ENCODE measurements at regions not wholly inside any gene's neighbourhood (a gene's known extent, or its start where the extent isn't known, plus 50 kb on each side); places are given as distances from the start of the nearest gene placed in this dataset.
"Not testable (repeated sequence)": the region's sequence is repeated elsewhere in the genome, so short reads cannot be mapped to it uniquely, and the experiment has no call there.

DNA sequence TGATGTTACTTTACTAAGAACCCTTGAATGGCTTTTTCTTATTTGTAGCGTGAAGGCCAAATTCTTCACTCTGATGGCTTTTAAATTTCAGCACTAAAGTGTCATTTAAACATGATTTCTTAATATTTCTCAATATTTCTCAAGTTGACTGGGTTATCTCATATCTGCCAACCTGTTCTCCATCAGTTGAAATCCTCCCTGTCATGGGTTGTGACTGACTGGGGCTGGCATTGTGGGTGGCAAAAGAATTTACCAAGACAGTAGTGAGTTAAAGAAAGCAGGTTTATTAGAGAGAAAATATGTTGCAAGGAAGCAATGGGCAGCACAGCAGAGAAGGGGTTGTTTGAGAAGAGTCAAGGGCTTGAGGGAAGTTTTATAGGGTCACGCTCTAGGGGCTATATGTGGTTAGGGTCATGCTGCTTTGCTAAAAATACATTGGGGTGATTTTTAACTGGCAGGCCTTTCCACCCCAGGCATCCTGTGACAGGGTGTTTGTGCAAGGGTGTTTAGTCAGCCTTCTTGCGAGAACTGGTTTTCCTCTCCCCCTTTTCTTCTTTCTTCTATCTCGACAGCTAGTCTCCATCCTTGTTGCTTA lies 232.8 kb upstream of the SEL1L start:
- no peak for DNase-seq
- no peaks in the 10 kb centered on the region for H3K4me1 ChIP-seq
- intact Hi-C loops (cut with DNase I): no loop called here
- no peaks in the 10 kb centered on the region for H3K27me3 ChIP-seq
- no peaks in the 10 kb centered on the region for H3K36me3 ChIP-seq
- H3K9ac ChIP-seq (ENCODE audit: low read depth in 2 of 2, low read length in 2 of 2): no peak overlapping the region
- H3K9me3 ChIP-seq: no peaks in the 10 kb centered on the region
- TF ChIP-seq, protein P1, sequence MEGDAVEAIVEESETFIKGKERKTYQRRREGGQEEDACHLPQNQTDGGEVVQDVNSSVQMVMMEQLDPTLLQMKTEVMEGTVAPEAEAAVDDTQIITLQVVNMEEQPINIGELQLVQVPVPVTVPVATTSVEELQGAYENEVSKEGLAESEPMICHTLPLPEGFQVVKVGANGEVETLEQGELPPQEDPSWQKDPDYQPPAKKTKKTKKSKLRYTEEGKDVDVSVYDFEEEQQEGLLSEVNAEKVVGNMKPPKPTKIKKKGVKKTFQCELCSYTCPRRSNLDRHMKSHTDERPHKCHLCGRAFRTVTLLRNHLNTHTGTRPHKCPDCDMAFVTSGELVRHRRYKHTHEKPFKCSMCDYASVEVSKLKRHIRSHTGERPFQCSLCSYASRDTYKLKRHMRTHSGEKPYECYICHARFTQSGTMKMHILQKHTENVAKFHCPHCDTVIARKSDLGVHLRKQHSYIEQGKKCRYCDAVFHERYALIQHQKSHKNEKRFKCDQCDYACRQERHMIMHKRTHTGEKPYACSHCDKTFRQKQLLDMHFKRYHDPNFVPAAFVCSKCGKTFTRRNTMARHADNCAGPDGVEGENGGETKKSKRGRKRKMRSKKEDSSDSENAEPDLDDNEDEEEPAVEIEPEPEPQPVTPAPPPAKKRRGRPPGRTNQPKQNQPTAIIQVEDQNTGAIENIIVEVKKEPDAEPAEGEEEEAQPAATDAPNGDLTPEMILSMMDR (IDR thresholded peaks at IDR 0.05): no peak
- H3K27ac ChIP-seq: no peak overlapping the region
- H3K4me3 ChIP-seq: no peak overlapping the region

DNA sequence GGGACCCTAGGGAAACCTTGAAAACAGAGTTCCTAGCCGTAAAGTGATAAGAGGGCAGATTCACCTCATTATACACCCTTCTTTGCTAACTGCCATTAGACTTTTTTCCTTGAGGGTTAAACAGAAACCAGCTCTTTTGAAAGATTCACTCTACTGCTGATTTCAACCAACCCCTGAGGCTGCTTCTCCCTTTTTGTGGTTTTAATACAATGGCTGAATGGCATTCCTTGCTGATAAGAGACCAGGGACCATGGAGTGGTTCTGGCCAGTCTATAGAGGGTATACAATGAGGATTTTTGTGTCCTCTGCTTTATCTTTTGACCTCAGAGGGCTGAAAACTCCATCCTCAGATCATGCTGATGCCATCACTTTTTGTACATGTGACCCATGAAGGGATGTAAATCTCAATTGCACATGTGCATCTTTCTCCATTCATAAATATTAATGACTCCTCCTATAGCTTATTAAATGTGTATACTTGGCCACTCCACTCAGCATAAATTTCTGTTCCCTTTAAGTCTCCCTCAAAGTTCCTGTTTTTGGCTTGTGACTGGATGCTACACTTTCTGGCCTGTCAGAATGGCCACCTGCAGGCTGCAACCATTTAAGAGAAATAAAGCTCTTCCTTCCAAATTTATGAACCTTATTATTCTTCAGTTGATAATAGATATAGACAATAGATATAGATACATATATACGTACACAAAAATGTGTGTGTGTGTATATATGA lies 233.8 kb upstream of the SEL1L start:
- intact Hi-C loops (cut with DNase I): no loop called here
- no peak overlapping the region for H3K4me3 ChIP-seq
- H3K9me3 ChIP-seq: no peaks in the 10 kb centered on the region
- no peaks in the 10 kb centered on the region for H3K36me3 ChIP-seq
- H3K27ac ChIP-seq: no peak overlapping the region
- H3K27me3 ChIP-seq: no peaks in the 10 kb centered on the region
- no peak for DNase-seq
- H3K9ac ChIP-seq (ENCODE audit: low read depth in 2 of 2, low read length in 2 of 2): no peak overlapping the region
- no peaks in the 10 kb centered on the region for H3K4me1 ChIP-seq
- TF ChIP-seq, protein P1 (IDR thresholded peaks at IDR 0.05): no peak

DNA sequence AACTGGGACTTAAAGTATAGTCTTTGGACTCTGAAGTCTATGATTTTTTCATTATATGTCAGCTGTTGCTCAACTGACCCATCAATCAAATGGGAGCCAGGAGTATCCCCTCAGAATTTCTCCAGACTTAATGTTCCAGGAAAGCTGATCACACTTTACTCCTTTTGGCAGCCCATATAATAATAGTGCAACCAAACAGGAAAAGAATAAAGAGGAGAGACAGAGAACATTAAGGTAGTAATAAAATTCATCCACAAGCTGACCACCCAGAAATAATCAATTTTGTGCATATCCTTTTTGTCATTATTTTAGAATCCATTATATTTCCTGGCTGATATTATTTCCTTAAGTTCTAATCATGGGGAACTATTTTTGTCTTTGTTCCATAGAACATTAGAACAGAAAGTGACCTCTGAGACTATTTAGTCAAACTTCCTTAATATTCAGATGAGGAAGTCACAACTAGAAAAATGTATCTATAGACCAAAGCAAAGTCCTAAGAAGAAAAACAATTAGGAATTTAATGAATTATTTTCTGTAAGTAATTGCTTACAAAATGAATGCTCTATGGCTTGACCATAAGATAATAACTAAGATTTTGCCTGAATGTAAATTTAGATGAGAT lies 238.1 kb upstream of the SEL1L start:
- no peaks in the 10 kb centered on the region for H3K36me3 ChIP-seq
- TF ChIP-seq, protein P1 (IDR thresholded peaks at IDR 0.05): no peak
- H3K27ac ChIP-seq: no peak overlapping the region
- no peaks in the 10 kb centered on the region for H3K27me3 ChIP-seq
- H3K9ac ChIP-seq (ENCODE audit: low read depth in 2 of 2, low read length in 2 of 2): no peak overlapping the region
- H3K9me3 ChIP-seq: no peaks in the 10 kb centered on the region
- DNase-seq: no peak
- H3K4me1 ChIP-seq: no peaks in the 10 kb centered on the region
- intact Hi-C loops (cut with DNase I): no loop called here
- H3K4me3 ChIP-seq: no peak overlapping the region

DNA sequence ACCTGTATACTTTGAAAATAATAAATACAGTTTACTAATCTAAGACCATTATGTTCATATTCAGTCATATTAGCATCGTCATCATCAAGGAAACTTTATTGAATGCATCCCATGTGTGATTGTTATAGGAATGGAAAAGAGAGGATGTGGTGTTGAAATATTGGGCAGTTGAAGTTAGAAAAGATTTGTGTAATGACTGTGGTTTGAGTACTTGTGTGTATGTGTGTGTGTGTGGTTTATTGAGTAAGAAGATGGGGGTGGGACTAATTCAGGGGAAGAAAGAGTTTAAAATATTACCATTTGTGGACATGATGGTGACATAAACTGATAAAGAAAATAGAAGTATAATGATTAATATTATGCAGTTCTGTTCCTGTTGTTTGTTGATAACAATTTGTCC lies 238.7 kb upstream of the SEL1L start:
- no peaks in the 10 kb centered on the region for H3K27me3 ChIP-seq
- no peak overlapping the region for H3K9ac ChIP-seq (ENCODE audit: low read depth in 2 of 2, low read length in 2 of 2)
- no peaks in the 10 kb centered on the region for H3K9me3 ChIP-seq
- no peaks in the 10 kb centered on the region for H3K4me1 ChIP-seq
- no peak for DNase-seq
- TF ChIP-seq, protein P1 (IDR thresholded peaks at IDR 0.05): no peak
- no peak overlapping the region for H3K27ac ChIP-seq
- no peak overlapping the region for H3K4me3 ChIP-seq
- H3K36me3 ChIP-seq: no peaks in the 10 kb centered on the region
- intact Hi-C loops (cut with DNase I): no loop called here

DNA sequence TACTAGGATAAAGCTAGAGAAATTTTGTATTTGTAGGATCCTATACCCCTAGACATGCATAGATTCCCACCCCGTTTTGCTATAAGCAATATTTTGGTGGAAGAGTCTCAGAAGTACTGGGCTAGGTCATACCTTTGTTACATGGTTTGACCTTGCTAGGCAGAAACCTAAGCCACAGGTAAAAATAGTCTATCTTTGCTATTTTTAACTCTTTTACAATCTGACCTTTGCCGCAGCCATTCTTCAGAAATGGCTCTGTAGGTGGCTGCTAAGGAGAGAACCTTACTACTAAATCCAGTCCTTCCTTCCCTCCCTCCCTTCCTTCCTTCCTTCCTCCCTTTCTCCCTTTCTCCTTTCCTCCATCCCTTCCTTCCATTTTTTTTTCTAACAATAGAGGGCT lies 242.9 kb upstream of the SEL1L start:
- Histone ChIP-seq H3K9ac (ENCODE audit: low read depth in 2 of 2, low read length in 2 of 2) (no peak overlapping the region), H3K36me3 (no peaks in the 10 kb centered on the region), H3K4me3 (no peak overlapping the region), H3K4me1 (no peaks in the 10 kb centered on the region), H3K27ac (no peak overlapping the region), H3K27me3 (no peaks in the 10 kb centered on the region), H3K9me3 (no peaks in the 10 kb centered on the region)
- intact Hi-C loops (cut with DNase I): no loop called here
- no peak for DNase-seq
- TF ChIP-seq, protein P1 (IDR thresholded peaks at IDR 0.05): no peak

DNA sequence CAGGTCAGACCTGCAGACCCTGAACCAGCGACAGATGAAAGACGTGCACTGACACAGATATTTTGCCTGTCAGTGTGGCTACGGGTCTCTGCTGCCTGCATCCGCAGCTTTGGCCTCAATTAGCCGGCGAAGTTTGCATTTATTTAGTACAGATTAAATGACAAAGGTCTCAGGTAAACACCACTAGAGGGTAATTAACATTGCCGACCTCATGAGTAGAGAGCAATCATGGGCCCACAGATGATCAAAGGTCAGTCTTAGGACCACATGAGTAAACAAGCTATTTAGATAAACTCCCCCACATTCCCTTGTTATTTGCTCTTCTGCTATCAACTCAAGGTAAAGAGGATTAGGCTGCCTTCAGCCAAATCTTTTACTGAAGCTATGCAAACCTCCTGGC lies 248.1 kb upstream of the SEL1L start:
- intact Hi-C loops (cut with DNase I); H3K27ac ChIP-seq; H3K9ac ChIP-seq (ENCODE audit: low read depth in 2 of 2, low read length in 2 of 2); H3K4me3 ChIP-seq; H3K27me3 ChIP-seq; H3K36me3 ChIP-seq; H3K4me1 ChIP-seq; DNase-seq; H3K9me3 ChIP-seq: not testable (repeated sequence)
